MM.1S (cell line): ENCODE measurements at regions not wholly inside any gene's neighbourhood (a gene's known extent, or its start where the extent isn't known, plus 50 kb on each side); places are given as distances from the start of the nearest gene placed in this dataset.
A peak's percentile ranks its signal among the peaks of the same experiment; 100 is the strongest.

Source experiments
- DNase-seq: peaks from one replicate; pipeline ENCODE4 v3.0.0-alpha.2; 2015
- H2AFZ ChIP-seq: fragments of 300-600 bp; sonication (generic); 2 replicates; pipeline ENCODE4 v1.6.0; 2016; ENCODE audit warnings: antibody characterized with exemption, low read length
- H3F3A ChIP-seq: fragments of 300-600 bp; sonication (generic); 2 replicates; pipeline ENCODE4 v1.6.1; 2016; ENCODE audit warnings: mild to moderate bottlenecking, antibody characterized with exemption, low read length, moderate library complexity, mixed read lengths; ENCODE audit not compliant: insufficient read depth
- H3K27ac ChIP-seq: fragments of 300-600 bp; sonication (generic); 2 replicates; pipeline ENCODE4 v1.5.1; 2016; ENCODE audit warnings: mild to moderate bottlenecking, low read length
- H3K27me3 ChIP-seq: fragments of 300-600 bp; sonication (generic); replicated peaks from 2 replicates; pipeline ENCODE4 v1.6.0; 2016; ENCODE audit warnings: low read length; ENCODE audit not compliant: insufficient read depth
- H3K36me3 ChIP-seq: fragments of 300-600 bp; sonication (generic); replicated peaks from 2 replicates; pipeline ENCODE4 v1.6.1; 2016; ENCODE audit warnings: mild to moderate bottlenecking, low read length, mixed read lengths; ENCODE audit not compliant: insufficient read depth
- H3K4me1 ChIP-seq: fragments of 300-600 bp; sonication (generic); 2 replicates; pipeline ENCODE4 v1.6.1; 2016; ENCODE audit warnings: low read length, mixed read lengths
- H3K4me2 ChIP-seq: fragments of 300-600 bp; sonication (generic); 2 replicates; pipeline ENCODE4 v1.6.0; 2016; ENCODE audit warnings: low read depth, low read length
- H3K4me3 ChIP-seq: fragments of 300-600 bp; sonication (generic); 2 replicates; pipeline ENCODE4 v1.5.1; 2016; ENCODE audit warnings: low read length, mixed read lengths
- H3K79me2 ChIP-seq: fragments of 300-600 bp; sonication (generic); 2 replicates; pipeline ENCODE4 v1.6.1; 2016; ENCODE audit warnings: mixed run types, low read length, mixed read lengths
- H3K9ac ChIP-seq: fragments of 300-600 bp; sonication (generic); 2 replicates; pipeline ENCODE4 v1.6.1; 2016; ENCODE audit warnings: low read length, mixed read lengths
- H3K9me2 ChIP-seq: fragments of 300-600 bp; sonication (generic); replicated peaks from 2 replicates; pipeline ENCODE4 v1.6.1; 2016; ENCODE audit warnings: mild to moderate bottlenecking, low read length, mixed read lengths; ENCODE audit not compliant: insufficient read depth
- H3K9me3 ChIP-seq: fragments of 300-600 bp; sonication (generic); replicated peaks from 2 replicates; pipeline ENCODE4 v1.6.1; 2016; ENCODE audit warnings: mild to moderate bottlenecking, low read length, mixed read lengths; ENCODE audit not compliant: insufficient read depth
- H4K20me1 ChIP-seq: fragments of 300-600 bp; sonication (generic); 2 replicates; pipeline ENCODE4 v1.6.1; 2016; ENCODE audit warnings: mild to moderate bottlenecking, low read length, moderate library complexity, mixed read lengths; ENCODE audit not compliant: insufficient read depth
- CTCF ChIP-seq: fragments of 300-600 bp; sonication (generic); IDR thresholded peaks from 2 replicates; pipeline ENCODE4 v1.5.1; 2016; ENCODE audit warnings: antibody characterized with exemption, low read length, mixed read lengths
- EZH2 ChIP-seq: fragments of 300-600 bp; sonication (generic); optimal IDR thresholded peaks from 2 replicates; pipeline ENCODE3; 2017; ENCODE audit warnings: low read depth, mild to moderate bottlenecking, antibody characterized with exemption, low read length, mixed read lengths
- EZH2phosphoT487 ChIP-seq: fragments of 300-600 bp; sonication (generic); IDR thresholded peaks from 2 replicates; pipeline ENCODE4 v1.6.1; 2018; ENCODE audit warnings: antibody characterized with exemption, low read length

GRCh38 chr2:203585516-203585915 is 50.4 kb upstream of the RAPH1 start:
- no peak overlapping the region for H3K4me3 ChIP-seq
- H3K36me3 ChIP-seq, result no peaks in the 10 kb centered on the region
- H3K27ac ChIP-seq, result no peak overlapping the region
- H3K4me2 ChIP-seq, result no peak overlapping the region
- H2AFZ ChIP-seq, result 0 out of 2 replicates have a peak overlapping the region, but pooled peaks have one; percentile 8
- no peaks in the 10 kb centered on the region for H3K79me2 ChIP-seq
- H3K9me3 ChIP-seq, result no peaks in the 10 kb centered on the region
- no peaks in the 10 kb centered on the region for H3K9me2 ChIP-seq
- no peaks in the 10 kb centered on the region for H4K20me1 ChIP-seq
- DNase-seq, result no peak
- H3K27me3 ChIP-seq, result no peaks in the 10 kb centered on the region
- H3K4me1 ChIP-seq, result peaks cover 42% of the 10 kb centered on the region
- H3F3A ChIP-seq, result peaks cover 22% of the 10 kb centered on the region
- H3K9ac ChIP-seq, result no peak overlapping the region
- no peak for TF ChIP-seq EZH2phosphoT487
- TF ChIP-seq EZH2, result no peak
- no peak for TF ChIP-seq CTCF

GRCh38 chr2:203586206-203586605 is 51.1 kb upstream of the RAPH1 start:
- Histone ChIP-seq H4K20me1 (no peaks in the 10 kb centered on the region), H3K4me1 (peaks cover 35% of the 10 kb centered on the region), H3K9me2 (no peaks in the 10 kb centered on the region), H3K36me3 (no peaks in the 10 kb centered on the region), H3K27me3 (no peaks in the 10 kb centered on the region), H3K9me3 (no peaks in the 10 kb centered on the region), H3K9ac (no peak overlapping the region), H3K4me2 (no peak overlapping the region), H3F3A (peaks cover 22% of the 10 kb centered on the region), H2AFZ (no peak overlapping the region), H3K4me3 (no peak overlapping the region), H3K27ac (no peak overlapping the region), H3K79me2 (no peaks in the 10 kb centered on the region)
- no peak for DNase-seq
- TF ChIP-seq EZH2 (no peak), CTCF (no peak), EZH2phosphoT487 (no peak)

GRCh38 chr2:203586696-203587095 is 51.6 kb upstream of the RAPH1 start:
- Histone ChIP-seq H3K4me3 (no peak overlapping the region), H3F3A (peaks cover 22% of the 10 kb centered on the region), H3K9ac (no peak overlapping the region), H2AFZ (no peak overlapping the region), H3K36me3 (no peaks in the 10 kb centered on the region), H3K27ac (no peak overlapping the region), H3K9me2 (no peaks in the 10 kb centered on the region), H3K27me3 (no peaks in the 10 kb centered on the region), H3K4me2 (no peak overlapping the region), H4K20me1 (no peaks in the 10 kb centered on the region), H3K9me3 (no peaks in the 10 kb centered on the region), H3K4me1 (peaks cover 35% of the 10 kb centered on the region), H3K79me2 (no peaks in the 10 kb centered on the region)
- no peak for DNase-seq
- TF ChIP-seq EZH2, result no peak
- TF ChIP-seq CTCF, result no peak
- TF ChIP-seq EZH2phosphoT487, result no peak
